Myocyte (in vitro differentiated cells): ENCODE measurements at regions not wholly inside any gene's neighbourhood (a gene's known extent, or its start where the extent isn't known, plus 50 kb on each side); places are given as distances from the start of the nearest gene placed in this dataset.
"Not testable (repeated sequence)": the region's sequence is repeated elsewhere in the genome, so short reads cannot be mapped to it uniquely, and the experiment has no call there.

Experiments
- DNase-seq: peaks from one replicate; pipeline ENCODE4 v3.0.0-alpha.2; 2012; ENCODE audit warnings: low read depth

- DNase-seq: no peak
These were observed 844.9 kb downstream of the KCNT2 start for GRCh38 chr1:195763146-195763906.

- no peak for DNase-seq
These were observed 847.1 kb downstream of the KCNT2 start for GRCh38 chr1:195761104-195761503.

GRCh38 chr1:195756109-195756508 is 852.1 kb downstream of the KCNT2 start:
- DNase-seq: no peak

GRCh38 chr1:195754874-195755273 is 853.4 kb downstream of the KCNT2 start:
- DNase-seq: no peak

- DNase-seq: no peak
These were observed 853.9 kb downstream of the KCNT2 start for GRCh38 chr1:195754303-195754702.

- DNase-seq: no peak
These were observed 859.3 kb downstream of the KCNT2 start for GRCh38 chr1:195748969-195749368.

- no peak for DNase-seq
These were observed 862.8 kb downstream of the KCNT2 start for GRCh38 chr1:195745189-195746010.

GRCh38 chr1:195744256-195744655 is 864.0 kb downstream of the KCNT2 start:
- DNase-seq: no peak

GRCh38 chr1:195740862-195741261 is 867.4 kb downstream of the KCNT2 start:
- DNase-seq: no peak

- DNase-seq: no peak
These were observed 869.1 kb downstream of the KCNT2 start for GRCh38 chr1:195738966-195739650.

- no peak for DNase-seq
These were observed 873.1 kb downstream of the KCNT2 start for GRCh38 chr1:195735140-195735539.

GRCh38 chr1:195733826-195734225 is 874.4 kb downstream of the KCNT2 start:
- no peak for DNase-seq

GRCh38 chr1:195733408-195733807 is 874.8 kb downstream of the KCNT2 start:
- DNase-seq: no peak

GRCh38 chr1:195731385-195731784 is 876.9 kb downstream of the KCNT2 start:
- DNase-seq: no peak

GRCh38 chr1:195723796-195724194 is 884.4 kb downstream of the KCNT2 start:
- DNase-seq: no peak

- not testable (repeated sequence) for DNase-seq
These were observed 885.1 kb downstream of the KCNT2 start for GRCh38 chr1:195722852-195723795.

GRCh38 chr1:195722146-195722545 is 886.1 kb downstream of the KCNT2 start:
- DNase-seq: not testable (repeated sequence)

- DNase-seq: no peak
These were observed 886.8 kb downstream of the KCNT2 start for GRCh38 chr1:195721210-195721971.

GRCh38 chr1:195717651-195718050 is 890.6 kb downstream of the KCNT2 start:
- peak; percentile 1 for DNase-seq

- DNase-seq: no peak
These were observed 892.6 kb downstream of the KCNT2 start for GRCh38 chr1:195715652-195716051.
